GM12873 (cell line): ENCODE measurements at regions not wholly inside any gene's neighbourhood (a gene's known extent, or its start where the extent isn't known, plus 50 kb on each side); places are given as distances from the start of the nearest gene placed in this dataset.

Experiments used
- CTCF ChIP-seq: IDR thresholded peaks from 2 replicates; pipeline ENCODE4 v1.5.1; 2012; ENCODE audit warnings: low read depth, mild to moderate bottlenecking, moderate library complexity, low read length, control low read depth; ENCODE audit not compliant: insufficient read depth; ENCODE audit errors: missing control alignments

GRCh38 chr4:4696530-4696929, 154.7 kb upstream of the STX18 start:
- no peak for TF ChIP-seq CTCF

- no peak for TF ChIP-seq CTCF
These were observed 153.6 kb upstream of the STX18 start for GRCh38 chr4:4695497-4695896.

GRCh38 chr4:4694827-4695226, 153.0 kb upstream of the STX18 start:
- TF ChIP-seq CTCF = no peak

GRCh38 chr4:4694296-4694772, 152.5 kb upstream of the STX18 start:
- peak; percentile 51 for TF ChIP-seq CTCF

GRCh38 chr4:4693755-4694295, 152.0 kb upstream of the STX18 start:
- no peak for TF ChIP-seq CTCF

GRCh38 chr4:4693258-4693657, 151.4 kb upstream of the STX18 start:
- no peak for TF ChIP-seq CTCF

GRCh38 chr4:4690854-4691253, 149.0 kb upstream of the STX18 start:
- no peak for TF ChIP-seq CTCF
